HG03442 (cell line): ENCODE measurements at regions not wholly inside any gene's neighbourhood (a gene's known extent, or its start where the extent isn't known, plus 50 kb on each side); places are given as distances from the start of the nearest gene placed in this dataset.
"Not testable (repeated sequence)": the region's sequence is repeated elsewhere in the genome, so short reads cannot be mapped to it uniquely, and the experiment has no call there.

Source experiments
- ATAC-seq: cut with Tn5 transposase; IDR thresholded peaks from one replicate; pipeline ENCODE4 v1.9.1; 2021; ENCODE audit warnings: mild to moderate bottlenecking, moderate library complexity; ENCODE audit not compliant: unreplicated experiment

DNA sequence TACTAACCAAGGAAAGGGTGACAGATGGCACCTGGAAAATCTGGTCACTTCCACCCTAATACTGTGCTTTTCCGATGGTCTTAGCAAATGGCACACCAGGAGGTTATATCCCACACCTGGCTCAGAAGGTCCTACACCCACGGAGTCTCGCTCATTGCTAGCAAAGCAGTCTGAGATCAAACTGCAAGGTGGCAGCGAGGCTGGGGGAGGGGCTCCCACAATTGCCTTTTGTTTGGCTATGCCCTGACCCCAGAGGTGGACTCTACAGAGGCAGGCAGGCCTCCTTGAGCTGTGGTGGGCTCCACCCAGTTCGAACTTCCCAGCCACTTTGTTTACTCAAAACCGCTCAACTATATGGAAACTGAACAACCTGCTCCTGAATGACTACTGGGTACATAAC lies 50.3 kb upstream of the UGT2B15 start:
- not testable (repeated sequence) for ATAC-seq

DNA sequence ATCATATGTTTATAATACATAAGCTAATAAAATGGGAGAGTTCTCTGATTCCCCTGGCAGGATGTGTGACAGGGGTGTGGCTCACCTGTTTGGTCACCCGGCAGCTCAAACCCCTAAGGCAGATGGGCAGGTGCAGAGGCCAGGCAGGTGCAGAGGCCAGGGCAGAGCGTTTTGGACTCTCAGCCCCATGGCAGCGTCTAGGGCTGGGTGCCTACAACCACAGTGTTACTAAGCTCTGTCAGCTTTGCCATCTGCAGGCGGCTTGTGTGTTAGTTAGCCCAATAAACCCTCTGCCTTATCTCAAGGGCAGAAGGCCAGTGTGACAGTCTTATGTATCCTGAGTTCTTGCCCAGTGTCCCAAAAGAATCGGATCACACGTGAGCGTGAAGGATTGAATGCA lies 54.0 kb upstream of the UGT2B15 start:
- ATAC-seq: no peak

DNA sequence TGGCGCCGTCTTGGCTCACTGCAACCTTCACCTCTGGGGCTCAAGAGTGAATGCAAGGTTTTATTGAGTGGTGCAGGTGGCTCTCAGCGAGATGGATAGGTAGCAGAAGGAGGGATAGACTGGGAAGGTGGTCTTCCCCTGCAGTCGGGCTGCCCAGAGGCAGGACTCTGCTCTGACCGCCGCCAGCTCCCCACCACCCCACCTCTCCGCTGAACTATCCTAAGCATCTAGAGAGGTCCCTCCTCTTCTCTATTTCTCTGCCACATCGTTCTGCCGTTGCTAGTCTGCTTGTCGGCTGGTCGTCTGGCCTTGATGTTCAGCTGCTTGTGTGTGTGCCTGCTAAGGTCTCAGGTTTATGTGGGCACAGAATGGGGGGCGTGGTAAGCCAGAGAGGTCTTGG lies 54.5 kb upstream of the UGT2B15 start:
- ATAC-seq: no peak

DNA sequence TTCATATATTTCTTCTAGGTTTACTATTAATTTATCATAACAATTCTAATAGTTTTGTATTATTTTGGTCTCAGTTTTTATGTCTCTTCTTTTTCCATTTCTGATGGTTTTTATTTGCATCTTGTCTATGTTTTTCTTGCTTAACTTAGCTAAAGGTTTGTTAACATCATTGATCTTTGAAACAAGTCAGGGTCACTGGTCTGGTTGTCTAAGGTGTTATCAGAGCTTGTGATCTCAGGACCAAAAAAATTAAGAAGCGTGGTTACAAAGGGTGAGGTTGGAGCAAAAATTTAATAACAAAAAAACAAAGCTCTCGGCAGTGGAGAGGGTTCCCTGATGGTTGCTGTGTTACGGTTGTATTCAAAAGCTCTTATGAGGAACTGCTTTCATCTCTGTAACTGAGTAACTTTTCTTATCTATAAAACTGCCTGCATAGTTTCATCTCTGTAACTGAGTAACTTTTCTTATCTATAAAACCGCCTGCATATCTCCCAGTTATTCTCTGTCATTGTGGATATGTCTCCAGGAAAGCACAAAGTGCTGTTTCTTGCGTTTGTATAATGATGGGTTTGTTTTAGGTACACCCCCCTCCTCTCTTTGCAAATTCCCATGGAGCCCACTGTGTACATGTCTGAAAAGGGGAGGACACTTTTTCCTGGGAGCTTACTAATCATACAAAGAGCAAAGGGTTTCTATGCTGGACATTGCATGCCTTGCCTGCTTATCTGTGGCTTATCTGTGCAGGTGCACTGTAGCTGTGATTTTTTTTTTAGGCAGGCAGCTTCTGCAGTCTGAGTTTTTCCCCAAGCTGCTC lies 62.4 kb upstream of the UGT2B15 start:
- ATAC-seq: peak; percentile 71

- ATAC-seq: no peak
Measured at GRCh38 chr4:68734095-68734494, 63.6 kb upstream of the UGT2B15 start.

DNA sequence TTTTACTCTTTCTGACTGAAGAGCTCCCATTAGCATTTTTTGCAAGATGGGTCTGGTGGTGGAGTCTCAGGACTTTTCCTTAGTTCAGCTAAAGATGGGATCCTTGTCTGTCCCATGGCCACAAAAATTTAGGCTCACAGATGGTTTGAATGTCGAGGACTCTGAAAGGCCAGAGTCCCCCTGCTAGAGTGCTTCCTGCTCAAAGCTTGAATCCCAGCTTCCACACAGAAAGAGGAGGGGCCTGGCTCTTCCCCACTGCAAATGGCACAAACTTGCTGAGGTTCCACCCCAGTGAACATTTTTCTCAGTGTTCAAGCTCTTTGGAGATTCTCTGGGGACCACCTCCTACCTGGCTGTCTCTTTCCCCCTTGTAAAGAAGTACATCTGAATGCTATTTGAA lies 64.7 kb upstream of the UGT2B15 start:
- no peak for ATAC-seq

DNA sequence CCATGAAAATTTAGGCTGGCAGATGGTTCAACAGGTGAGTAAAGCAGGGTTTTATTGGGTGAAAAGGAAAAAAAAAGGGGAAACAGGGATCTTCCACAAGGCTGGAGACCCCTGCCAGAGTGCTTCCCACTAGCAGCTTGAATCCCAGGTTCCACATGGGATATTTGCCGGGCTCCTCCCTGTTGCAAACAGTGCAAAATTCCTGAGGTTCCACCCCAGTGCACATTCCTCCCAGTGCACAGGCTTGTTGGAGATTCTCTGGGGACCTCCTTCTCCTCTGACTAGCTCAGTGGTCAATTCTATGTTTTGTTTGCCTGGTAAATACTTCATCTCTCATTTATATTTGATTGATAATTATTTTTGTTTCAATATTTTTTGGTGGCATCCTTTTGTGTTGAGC lies 66.4 kb upstream of the UGT2B15 start:
- no peak for ATAC-seq

- no peak for ATAC-seq
Measured at GRCh38 chr4:68738036-68738435, 67.6 kb upstream of the UGT2B15 start.

- ATAC-seq: no peak
Measured at GRCh38 chr4:68744368-68744767, 71.4 kb upstream of the UGT2B10 start.

GRCh38 chr4:68748181-68748991 lies 67.4 kb upstream of the UGT2B10 start:
- ATAC-seq: no peak

GRCh38 chr4:68750555-68750954 lies 65.2 kb upstream of the UGT2B10 start:
- ATAC-seq: no peak

- no peak for ATAC-seq
Measured at GRCh38 chr4:68751138-68751537, 64.7 kb upstream of the UGT2B10 start.

GRCh38 chr4:68765876-68766275 lies 49.9 kb upstream of the UGT2B10 start:
- no peak for ATAC-seq
